GM21390 (cell line): ENCODE measurements at regions not wholly inside any gene's neighbourhood (a gene's known extent, or its start where the extent isn't known, plus 50 kb on each side); places are given as distances from the start of the nearest gene placed in this dataset.

Source experiments
- ATAC-seq: cut with Tn5 transposase; IDR thresholded peaks from one replicate; pipeline ENCODE4 v1.9.1; 2021; ENCODE audit not compliant: unreplicated experiment

DNA sequence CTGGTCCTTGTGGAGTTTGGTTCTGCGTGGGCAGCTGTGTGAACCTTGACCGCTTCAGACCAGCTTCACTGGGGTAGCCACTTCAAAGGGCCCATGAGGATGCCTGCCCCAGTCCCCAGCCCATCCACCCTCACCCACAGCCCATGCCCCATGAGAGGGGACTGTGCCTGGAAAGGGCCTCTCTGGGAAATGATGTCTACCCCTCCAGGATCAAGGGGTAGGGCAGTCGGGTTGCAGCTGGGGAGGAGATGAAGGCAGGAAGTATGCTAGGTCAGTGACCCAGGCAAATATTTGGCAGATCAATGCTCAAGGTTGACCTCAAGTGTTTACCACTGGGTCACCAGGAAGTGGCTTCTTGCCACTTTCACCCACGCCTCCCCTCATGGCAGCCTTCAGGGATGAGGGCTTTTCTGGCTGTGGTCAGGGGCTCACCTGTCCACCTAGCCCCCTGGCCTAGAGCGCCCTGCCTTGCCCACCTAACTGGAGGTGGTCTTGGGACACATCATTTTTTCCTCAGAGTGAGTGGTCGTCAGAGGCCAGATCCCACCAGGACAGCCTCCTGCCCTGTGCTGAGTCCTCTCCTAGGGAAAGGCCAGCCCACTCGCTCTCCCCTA lies 109.5 kb downstream of the SNX5 start:
- peak; percentile 32 for ATAC-seq

GRCh38 chr20:17858450-17859001 lies 110.1 kb downstream of the SNX5 start:
- ATAC-seq = no peak

DNA sequence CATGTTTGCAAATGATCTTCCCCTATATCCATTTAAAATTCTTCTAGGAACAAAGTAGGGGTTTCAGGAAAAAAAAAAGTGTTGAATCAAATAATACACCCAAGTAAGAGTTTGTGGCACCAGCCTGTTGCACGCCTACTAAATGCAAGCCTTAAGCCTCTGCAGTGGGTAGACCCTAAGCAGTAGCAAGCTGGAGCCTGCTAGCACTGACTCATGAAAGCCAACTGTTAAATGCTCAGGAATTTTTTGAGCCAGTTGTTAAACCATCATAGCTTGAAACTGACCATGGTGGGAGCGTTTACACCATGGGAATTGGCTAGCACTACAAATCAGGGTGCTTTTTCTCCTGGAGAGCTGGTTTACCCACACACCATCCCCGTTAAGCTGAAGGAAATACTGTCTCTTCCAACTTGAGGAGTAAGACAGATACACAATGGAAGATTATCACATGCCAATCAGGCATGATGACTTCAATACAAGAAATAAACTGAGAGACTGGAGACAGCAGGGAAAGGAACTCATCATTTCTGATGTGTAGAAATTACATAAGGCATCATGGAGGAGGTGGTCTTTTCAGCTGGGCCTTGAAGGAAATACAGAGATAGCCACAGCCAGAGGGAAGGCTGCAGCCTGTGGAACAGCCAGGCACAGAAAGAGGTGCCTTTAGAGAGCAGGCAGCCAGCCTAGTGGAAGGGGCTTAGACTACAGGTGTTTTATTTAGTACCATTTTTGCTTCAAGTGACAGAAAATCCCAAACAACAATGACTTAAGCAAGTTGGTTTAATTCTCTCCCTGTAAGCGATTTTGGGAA lies 110.8 kb downstream of the SNX5 start:
- no peak for ATAC-seq

- ATAC-seq = no peak
Observed at GRCh38 chr20:17856837-17857605, 111.6 kb downstream of the SNX5 start.

DNA sequence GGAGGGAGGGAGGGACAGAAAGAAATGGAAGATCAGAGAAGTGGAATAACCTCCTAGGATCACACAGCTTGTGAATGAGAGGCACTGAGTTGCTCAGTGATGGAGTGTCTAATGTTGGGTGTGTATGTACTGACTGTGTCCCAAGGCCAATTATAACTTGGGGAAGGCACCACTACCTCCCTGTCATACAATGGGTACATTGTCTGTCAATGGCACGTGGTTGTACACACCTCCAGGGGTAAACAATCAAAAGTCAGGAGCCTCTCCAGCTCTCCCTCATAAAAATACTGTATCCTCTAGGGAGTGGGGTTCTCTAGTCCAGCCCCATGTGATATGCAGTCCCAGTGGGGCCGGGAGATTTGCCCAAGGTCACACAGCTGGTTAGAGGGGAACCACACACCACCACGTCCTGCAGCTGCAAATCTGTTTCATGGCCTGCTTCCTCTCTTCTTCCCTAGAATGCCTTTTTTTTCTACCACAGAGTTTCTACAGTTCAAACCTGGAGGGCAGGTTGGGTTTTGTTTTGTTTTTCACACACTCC lies 112.5 kb downstream of the SNX5 start:
- peak; percentile 87 for ATAC-seq

DNA sequence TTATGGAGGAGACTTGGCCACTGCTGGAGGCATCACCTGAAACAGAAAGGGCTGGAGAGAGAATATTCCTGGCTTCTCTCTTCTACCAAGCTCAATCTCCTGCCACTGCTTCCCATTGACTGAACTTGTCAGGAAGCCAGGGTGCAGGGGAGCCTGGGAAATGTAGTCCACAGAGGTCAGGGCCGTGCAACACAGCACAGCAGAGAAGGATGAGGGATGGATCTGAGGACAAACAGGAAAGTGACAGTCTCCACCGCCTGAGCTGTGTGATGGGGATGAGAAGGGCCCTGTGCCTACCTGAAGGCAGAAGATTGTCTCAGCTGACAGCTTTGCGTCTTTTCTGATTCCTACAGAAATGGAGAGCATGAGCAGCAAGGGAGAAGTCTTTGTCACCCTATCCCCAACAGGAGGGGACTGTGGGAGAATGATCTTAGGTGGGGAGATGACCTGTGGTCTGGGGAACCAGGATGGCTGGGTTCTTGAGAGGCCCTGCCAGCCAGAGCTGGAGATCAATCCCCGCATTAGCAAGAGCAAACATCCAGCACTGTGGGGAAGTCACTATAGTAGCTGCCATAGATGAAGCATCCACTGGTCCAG lies 114.2 kb downstream of the SNX5 start:
- ATAC-seq = no peak

GRCh38 chr20:17852323-17852722 lies 116.3 kb downstream of the SNX5 start:
- ATAC-seq = no peak

DNA sequence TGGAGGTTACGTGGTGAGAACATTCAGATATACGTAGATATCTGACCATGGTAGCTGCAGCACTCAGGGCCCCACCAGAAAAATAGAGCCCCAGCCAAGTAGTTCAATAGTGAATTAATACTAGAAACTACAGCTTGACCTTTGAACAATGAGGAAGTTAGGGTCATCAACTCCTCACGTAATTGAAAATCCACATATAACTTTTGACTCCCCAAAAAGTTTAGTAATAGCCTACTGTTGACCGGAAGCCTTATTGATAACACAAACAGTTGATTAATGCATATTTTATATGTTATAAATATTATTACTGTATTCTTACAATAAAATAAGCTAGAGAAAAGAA lies 117.9 kb downstream of the SNX5 start:
- no peak for ATAC-seq

DNA sequence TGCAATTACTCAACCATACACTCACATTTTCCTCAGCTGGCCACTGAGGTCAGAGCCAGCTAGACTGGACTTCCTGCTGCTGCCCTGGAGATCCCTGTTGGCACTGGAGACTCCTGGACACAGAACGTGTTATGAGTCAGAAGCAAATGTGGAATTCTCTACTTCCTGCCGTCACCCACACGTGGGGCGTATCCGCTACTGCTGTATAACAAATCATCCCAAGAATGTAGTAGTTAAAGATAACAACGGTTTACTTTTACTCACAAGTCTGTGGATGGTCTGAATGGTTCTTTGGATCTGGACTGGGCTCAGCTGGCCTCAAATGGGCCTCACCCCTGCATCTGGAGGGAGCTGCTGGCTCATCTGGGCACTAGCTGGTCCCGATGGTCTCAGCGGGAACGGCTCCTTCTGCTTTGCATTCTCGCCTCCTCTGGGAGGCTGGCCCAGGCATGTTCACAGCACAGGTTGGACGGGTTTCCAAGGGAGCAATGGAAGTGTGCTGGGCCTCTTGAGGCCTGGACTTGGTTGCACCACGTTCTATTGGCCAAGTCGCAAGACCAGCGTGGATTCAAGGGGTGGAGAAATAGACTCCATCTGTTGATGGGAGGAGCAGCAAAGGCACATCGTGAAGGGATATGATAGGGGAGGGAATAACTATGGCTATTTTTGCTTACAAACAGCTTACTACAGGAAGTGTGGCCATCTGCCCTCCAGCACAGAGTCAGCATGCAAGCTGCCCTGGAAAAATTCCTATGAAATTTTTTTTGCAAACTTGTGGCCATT lies 118.5 kb downstream of the SNX5 start:
- no peak for ATAC-seq

- no peak for ATAC-seq
Observed at GRCh38 chr20:17849138-17849900, 119.3 kb downstream of the SNX5 start.

GRCh38 chr20:17848249-17849048 lies 120.1 kb downstream of the SNX5 start:
- ATAC-seq = peak; percentile 62

DNA sequence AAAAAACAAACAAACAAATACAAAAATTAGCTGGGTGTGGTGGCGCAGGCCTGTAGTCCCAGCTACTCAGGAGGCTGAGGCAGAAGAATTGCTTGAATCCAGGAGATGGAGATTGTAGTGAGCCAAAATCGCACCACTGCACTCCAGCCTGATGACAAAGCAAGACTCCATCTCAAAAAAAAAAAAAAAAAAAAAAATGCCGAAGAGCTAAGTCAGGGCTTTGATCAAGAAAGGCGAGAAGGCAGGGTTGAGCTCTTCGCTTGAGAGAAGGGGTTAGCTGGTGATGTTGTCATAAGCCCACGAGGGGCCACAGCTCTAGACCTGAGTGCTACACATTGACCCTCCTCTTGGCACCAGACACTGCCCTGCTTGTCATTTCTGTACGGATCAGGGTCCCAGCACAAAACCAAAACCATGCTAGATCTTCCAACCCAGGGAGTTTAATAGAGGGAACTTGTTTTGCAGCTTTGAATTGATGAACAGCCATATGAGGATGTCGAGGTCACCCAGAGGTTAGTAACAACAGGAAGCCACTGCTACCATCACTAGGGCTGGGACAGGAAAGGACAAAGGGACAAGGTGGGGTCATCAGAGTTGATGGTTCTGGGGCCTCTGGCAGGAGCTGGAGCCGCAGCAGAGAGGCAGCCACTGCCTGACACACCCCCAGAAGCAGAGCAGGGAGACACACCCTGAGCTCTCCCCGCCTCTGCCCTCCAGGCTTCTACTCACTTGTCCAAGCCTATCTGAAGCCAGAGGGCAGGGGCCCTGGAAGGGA lies 122.7 kb downstream of the SNX5 start:
- no peak for ATAC-seq

GRCh38 chr20:17844549-17845298 lies 123.9 kb downstream of the SNX5 start:
- ATAC-seq = no peak

GRCh38 chr20:17844133-17844429 lies 124.5 kb downstream of the SNX5 start:
- no peak for ATAC-seq

DNA sequence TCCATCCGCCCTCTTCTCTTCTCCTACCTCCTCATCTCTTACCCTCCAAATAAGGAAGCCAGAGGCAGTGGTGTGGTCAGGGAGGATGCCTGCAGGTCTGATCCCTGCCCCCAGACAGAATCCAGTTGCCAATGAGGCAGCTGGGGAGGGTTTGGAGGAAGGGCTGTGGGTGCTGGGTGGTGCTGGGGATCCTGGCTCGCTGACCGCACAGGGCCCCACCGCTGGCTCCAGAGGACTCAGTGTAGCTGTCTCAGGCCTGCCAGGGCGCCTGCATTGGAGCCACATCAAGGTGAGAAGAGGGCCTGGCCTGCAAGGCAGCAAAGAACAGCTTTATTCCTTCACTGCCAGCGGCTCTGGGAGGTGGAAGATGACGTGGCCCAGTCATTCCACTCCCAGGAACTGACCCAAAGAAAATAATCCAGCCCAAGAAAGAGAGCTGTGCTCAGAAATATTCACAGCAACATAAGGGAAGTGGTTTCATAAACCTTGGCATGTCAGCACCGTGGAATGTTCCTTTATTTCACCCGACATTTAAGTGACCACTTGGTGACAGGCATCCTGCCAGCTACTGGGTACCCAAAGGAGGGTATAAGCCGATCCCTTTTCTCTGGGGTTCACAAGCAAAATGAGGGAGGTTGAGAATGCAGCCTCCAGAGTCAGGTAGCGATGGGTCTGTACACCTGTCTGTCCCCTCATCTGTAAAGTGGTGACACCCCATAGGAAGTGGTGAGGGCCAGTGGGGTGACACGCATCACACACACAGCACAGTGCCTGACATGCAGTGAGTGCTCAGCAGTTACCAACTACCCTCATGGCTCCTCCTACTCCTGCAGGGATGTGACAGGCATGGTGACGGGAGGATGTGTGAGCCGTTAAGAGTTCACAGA lies 125.1 kb downstream of the SNX5 start:
- peak; percentile 49 for ATAC-seq

GRCh38 chr20:17841751-17842215 lies 126.8 kb downstream of the SNX5 start:
- ATAC-seq = no peak
